ENCODE measurements at regions not wholly inside any gene's neighbourhood (a gene's known extent, or its start where the extent isn't known, plus 50 kb on each side); places are given as distances from the start of the nearest gene placed in this dataset.

DNA sequence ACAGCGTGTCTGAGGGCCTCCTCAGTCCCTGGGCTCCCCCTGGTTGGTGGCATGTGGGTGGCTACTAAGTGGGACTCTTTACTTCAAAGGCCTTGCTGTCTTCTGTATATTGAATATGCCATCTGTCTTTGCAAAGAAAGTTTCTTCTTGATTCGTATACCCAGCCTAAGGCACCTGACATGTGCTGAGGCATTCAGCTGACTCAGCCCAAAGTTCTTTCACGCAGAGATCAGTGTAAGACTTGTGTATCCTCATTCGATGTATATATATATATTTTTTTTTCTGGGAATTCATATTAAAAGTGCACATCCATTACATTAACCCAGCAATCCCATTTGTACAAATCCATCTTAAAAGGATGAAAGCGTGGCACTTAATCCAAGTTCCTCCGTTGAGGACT, 115.1 kb upstream of the PMEPA1 start:
- DNase-seq (ENCODE audit: insufficient read length, low spot score) (no peak), FAIRE-seq (no peak)
- TF ChIP-seq, protein P1, sequence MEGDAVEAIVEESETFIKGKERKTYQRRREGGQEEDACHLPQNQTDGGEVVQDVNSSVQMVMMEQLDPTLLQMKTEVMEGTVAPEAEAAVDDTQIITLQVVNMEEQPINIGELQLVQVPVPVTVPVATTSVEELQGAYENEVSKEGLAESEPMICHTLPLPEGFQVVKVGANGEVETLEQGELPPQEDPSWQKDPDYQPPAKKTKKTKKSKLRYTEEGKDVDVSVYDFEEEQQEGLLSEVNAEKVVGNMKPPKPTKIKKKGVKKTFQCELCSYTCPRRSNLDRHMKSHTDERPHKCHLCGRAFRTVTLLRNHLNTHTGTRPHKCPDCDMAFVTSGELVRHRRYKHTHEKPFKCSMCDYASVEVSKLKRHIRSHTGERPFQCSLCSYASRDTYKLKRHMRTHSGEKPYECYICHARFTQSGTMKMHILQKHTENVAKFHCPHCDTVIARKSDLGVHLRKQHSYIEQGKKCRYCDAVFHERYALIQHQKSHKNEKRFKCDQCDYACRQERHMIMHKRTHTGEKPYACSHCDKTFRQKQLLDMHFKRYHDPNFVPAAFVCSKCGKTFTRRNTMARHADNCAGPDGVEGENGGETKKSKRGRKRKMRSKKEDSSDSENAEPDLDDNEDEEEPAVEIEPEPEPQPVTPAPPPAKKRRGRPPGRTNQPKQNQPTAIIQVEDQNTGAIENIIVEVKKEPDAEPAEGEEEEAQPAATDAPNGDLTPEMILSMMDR (IDR thresholded peaks at IDR 0.05; ENCODE audit: insufficient read depth, missing control alignments) = no peak

GRCh38 chr20:57821935-57822334, 112.1 kb upstream of the PMEPA1 start:
- TF ChIP-seq, protein P1 (IDR thresholded peaks at IDR 0.05; ENCODE audit: insufficient read depth, missing control alignments) = no peak
- FAIRE-seq (no peak), DNase-seq (ENCODE audit: insufficient read length, low spot score) (no peak)

DNA sequence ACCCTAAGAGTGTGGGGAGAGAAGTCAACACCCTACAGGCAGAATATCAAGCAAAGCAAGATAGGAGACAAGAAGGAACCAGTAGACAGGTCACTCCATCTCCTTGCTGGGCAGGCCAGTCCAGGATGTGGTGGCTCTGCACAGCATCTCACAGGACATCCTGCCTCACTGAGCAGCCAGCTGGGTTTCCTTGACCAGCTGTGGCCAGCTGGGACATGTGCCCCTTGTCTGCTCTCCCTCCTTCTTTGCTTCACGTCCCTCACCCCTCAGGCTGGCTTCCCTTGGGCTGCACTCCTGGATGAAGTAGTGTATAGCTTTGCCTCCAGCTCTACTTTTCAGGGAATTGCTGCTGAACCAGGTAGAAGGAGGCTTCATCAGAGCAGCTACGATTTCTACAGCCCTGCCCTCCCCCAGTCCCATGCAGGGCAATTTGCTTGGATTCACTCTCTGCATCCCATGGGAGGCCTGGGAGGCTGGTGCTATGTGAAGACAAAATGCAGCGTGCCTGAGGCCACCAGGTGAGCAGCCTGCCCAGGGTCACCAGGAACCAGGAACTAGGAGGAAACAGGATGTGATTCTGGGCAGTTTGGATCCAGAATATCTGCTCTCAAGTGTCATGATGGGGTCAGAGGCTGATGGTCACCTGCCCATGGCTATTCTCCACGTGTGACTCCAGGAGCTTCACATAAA, 110.0 kb upstream of the PMEPA1 start:
- TF ChIP-seq, protein P1 (IDR thresholded peaks at IDR 0.05; ENCODE audit: insufficient read depth, missing control alignments) = no peak
- FAIRE-seq = no peak
- no peak for DNase-seq (ENCODE audit: insufficient read length, low spot score)

DNA sequence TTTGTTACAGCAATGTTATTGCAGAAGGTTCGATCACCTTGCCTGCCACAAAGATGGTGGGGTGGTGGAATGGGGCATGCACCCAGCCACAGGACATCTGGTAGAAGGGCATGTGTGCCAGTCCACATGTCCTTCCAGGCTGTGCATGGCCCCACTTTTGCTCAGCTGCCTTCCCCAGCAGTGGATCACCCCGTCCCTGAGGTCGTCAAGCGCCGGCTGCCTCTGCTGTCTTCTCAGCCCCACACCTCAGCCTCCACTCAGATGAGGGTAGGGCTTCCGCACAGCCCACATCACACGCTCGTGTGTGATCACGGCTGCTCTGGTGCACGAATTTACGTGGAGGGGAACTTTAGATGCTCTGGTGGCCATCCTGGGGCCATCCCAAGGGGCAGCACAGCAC, 109.5 kb upstream of the PMEPA1 start:
- DNase-seq (ENCODE audit: insufficient read length, low spot score) (no peak), FAIRE-seq (no peak)
- TF ChIP-seq, protein P1 (IDR thresholded peaks at IDR 0.05; ENCODE audit: insufficient read depth, missing control alignments) = no peak

- DNase-seq (ENCODE audit: insufficient read length, low spot score) (no peak), FAIRE-seq (no peak)
- TF ChIP-seq, protein P1 (IDR thresholded peaks at IDR 0.05; ENCODE audit: insufficient read depth, missing control alignments) = no peak
Observed at GRCh38 chr20:57818418-57819181, 108.8 kb upstream of the PMEPA1 start.

GRCh38 chr20:57815405-57815804, 105.6 kb upstream of the PMEPA1 start:
- no peak for DNase-seq (ENCODE audit: insufficient read length, low spot score)
- no peak for FAIRE-seq
- TF ChIP-seq, protein P1 (IDR thresholded peaks at IDR 0.05; ENCODE audit: insufficient read depth, missing control alignments) = no peak

- no peak for FAIRE-seq
- no peak for DNase-seq (ENCODE audit: insufficient read length, low spot score)
- TF ChIP-seq, protein P1 (IDR thresholded peaks at IDR 0.05; ENCODE audit: insufficient read depth, missing control alignments) = no peak
Observed at GRCh38 chr20:57814529-57814928, 104.7 kb upstream of the PMEPA1 start.
